ENCODE measurements at regions not wholly inside any gene's neighbourhood (a gene's known extent, or its start where the extent isn't known, plus 50 kb on each side); places are given as distances from the start of the nearest gene placed in this dataset.
"Not testable (repeated sequence)": the region's sequence is repeated elsewhere in the genome, so short reads cannot be mapped to it uniquely, and the experiment has no call there.

DNA sequence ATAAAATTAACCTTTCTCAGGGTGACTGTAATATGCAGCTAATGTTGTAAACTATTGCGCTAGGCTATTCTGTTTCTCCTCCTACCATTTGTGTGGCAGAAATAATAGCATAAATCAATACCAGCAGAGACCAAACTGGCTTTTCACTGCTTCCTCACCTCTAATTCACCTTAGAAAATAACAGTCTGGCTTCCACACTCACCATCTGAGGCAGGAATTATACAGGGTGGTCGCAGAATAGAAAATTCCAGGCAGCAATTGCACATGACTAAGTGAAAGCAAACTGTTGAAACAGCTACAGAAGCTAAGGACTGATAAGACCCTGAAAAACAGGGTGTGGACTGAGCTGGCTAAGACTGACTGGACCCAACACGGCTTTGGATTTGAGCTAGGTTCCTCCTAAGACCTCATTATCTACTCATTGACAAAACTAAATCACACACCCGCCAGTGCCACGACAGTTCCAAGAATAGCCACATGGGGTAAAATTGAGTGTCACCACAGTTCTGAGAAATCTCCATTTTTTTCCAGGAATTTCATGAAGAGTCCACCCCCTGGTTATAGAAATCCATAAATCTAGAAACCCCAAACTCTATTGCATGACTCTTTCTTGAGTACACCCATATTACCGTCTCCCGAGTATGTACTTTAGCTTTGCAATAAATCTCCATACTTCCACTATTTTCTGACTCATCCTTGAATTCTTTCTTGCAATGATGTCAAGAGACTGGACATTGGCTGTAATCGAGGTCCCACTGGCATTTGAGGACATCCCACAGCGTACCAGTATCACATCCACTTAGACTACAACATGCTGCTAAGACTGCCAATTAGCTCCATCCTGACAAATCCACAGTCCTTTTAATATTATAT lies 60.9 kb upstream of the KCNQ5 start:
- H3K27ac ChIP-seq (ENCODE audit: low read length) = no peak overlapping the region
- H3K9me3 ChIP-seq (ENCODE audit: insufficient read depth, low read length, severe bottlenecking) = no peaks in the 10 kb centered on the region
- H3K4me3 ChIP-seq (ENCODE audit: low read depth in 1 of 2, low read length in 2 of 2) = no peak overlapping the region
- H3K36me3 ChIP-seq (ENCODE audit: insufficient read depth, low read length) = no peaks in the 10 kb centered on the region
- H3K4me1 ChIP-seq (ENCODE audit: insufficient read depth, low read length) = no peaks in the 10 kb centered on the region
- no peak overlapping the region for H2AFZ ChIP-seq (ENCODE audit: low read depth, low read length)
- DNase-seq (no peak), ATAC-seq (ENCODE audit: insufficient read depth, low read depth) (no peak)
- H4K20me1 ChIP-seq (ENCODE audit: insufficient read depth, low read length) = no peaks in the 10 kb centered on the region
- no peak for TF ChIP-seq EZH2 (IDR thresholded peaks at IDR 0.05; ENCODE audit: borderline replicate concordance, low read depth, low read length, severe bottlenecking)
- no peak for TF ChIP-seq CTCF (IDR thresholded peaks at IDR 0.05; ENCODE audit: borderline replicate concordance, extremely low read depth, low read length, poor library complexity, severe bottlenecking)
- no peak overlapping the region for H3K4me2 ChIP-seq (ENCODE audit: insufficient read depth, low read length)
- H3K79me2 ChIP-seq (ENCODE audit: insufficient read depth, low read length) = no peaks in the 10 kb centered on the region
- H3K27me3 ChIP-seq (ENCODE audit: insufficient read depth, low read length, poor library complexity) = no peaks in the 10 kb centered on the region
- H3K9ac ChIP-seq (ENCODE audit: low read depth, low read length) = no peak overlapping the region

- no peak for TF ChIP-seq EZH2 (IDR thresholded peaks at IDR 0.05; ENCODE audit: borderline replicate concordance, low read depth, low read length, severe bottlenecking)
- no peak for TF ChIP-seq CTCF (IDR thresholded peaks at IDR 0.05; ENCODE audit: borderline replicate concordance, extremely low read depth, low read length, poor library complexity, severe bottlenecking)
- H4K20me1 ChIP-seq (ENCODE audit: insufficient read depth, low read length) = no peaks in the 10 kb centered on the region
- no peaks in the 10 kb centered on the region for H3K79me2 ChIP-seq (ENCODE audit: insufficient read depth, low read length)
- H3K4me2 ChIP-seq (ENCODE audit: insufficient read depth, low read length) = no peak overlapping the region
- H3K27me3 ChIP-seq (ENCODE audit: insufficient read depth, low read length, poor library complexity) = no peaks in the 10 kb centered on the region
- H3K9me3 ChIP-seq (ENCODE audit: insufficient read depth, low read length, severe bottlenecking) = no peaks in the 10 kb centered on the region
- no peaks in the 10 kb centered on the region for H3K36me3 ChIP-seq (ENCODE audit: insufficient read depth, low read length)
- no peak overlapping the region for H3K4me3 ChIP-seq (ENCODE audit: low read depth in 1 of 2, low read length in 2 of 2)
- no peak overlapping the region for H3K27ac ChIP-seq (ENCODE audit: low read length)
- H3K9ac ChIP-seq (ENCODE audit: low read depth, low read length) = no peak overlapping the region
- H3K4me1 ChIP-seq (ENCODE audit: insufficient read depth, low read length) = no peaks in the 10 kb centered on the region
- no peak for ATAC-seq (ENCODE audit: insufficient read depth, low read depth)
- no peak overlapping the region for H2AFZ ChIP-seq (ENCODE audit: low read depth, low read length)
- DNase-seq = no peak
Measured at GRCh38 chr6:72561629-72562028, 60.2 kb upstream of the KCNQ5 start.

GRCh38 chr6:72564231-72564630 lies 57.6 kb upstream of the KCNQ5 start:
- Histone ChIP-seq H3K36me3 (ENCODE audit: insufficient read depth, low read length) (no peaks in the 10 kb centered on the region), H3K4me1 (ENCODE audit: insufficient read depth, low read length) (no peaks in the 10 kb centered on the region), H3K9ac (ENCODE audit: low read depth, low read length) (no peak overlapping the region), H3K4me3 (ENCODE audit: low read depth in 1 of 2, low read length in 2 of 2) (no peak overlapping the region), H3K79me2 (ENCODE audit: insufficient read depth, low read length) (no peaks in the 10 kb centered on the region), H3K27me3 (ENCODE audit: insufficient read depth, low read length, poor library complexity) (no peaks in the 10 kb centered on the region), H3K9me3 (ENCODE audit: insufficient read depth, low read length, severe bottlenecking) (no peaks in the 10 kb centered on the region), H2AFZ (ENCODE audit: low read depth, low read length) (no peak overlapping the region), H3K27ac (ENCODE audit: low read length) (no peak overlapping the region), H4K20me1 (ENCODE audit: insufficient read depth, low read length) (no peaks in the 10 kb centered on the region), H3K4me2 (ENCODE audit: insufficient read depth, low read length) (no peak overlapping the region)
- DNase-seq = no peak
- ATAC-seq (ENCODE audit: insufficient read depth, low read depth) = no peak
- TF ChIP-seq EZH2 (IDR thresholded peaks at IDR 0.05; ENCODE audit: borderline replicate concordance, low read depth, low read length, severe bottlenecking) (no peak), CTCF (IDR thresholded peaks at IDR 0.05; ENCODE audit: borderline replicate concordance, extremely low read depth, low read length, poor library complexity, severe bottlenecking) (no peak)

- H3K4me2 ChIP-seq (ENCODE audit: insufficient read depth, low read length); H3K4me3 ChIP-seq (ENCODE audit: low read depth in 1 of 2, low read length in 2 of 2); H3K27me3 ChIP-seq (ENCODE audit: insufficient read depth, low read length, poor library complexity); H2AFZ ChIP-seq (ENCODE audit: low read depth, low read length); H3K36me3 ChIP-seq (ENCODE audit: insufficient read depth, low read length); H4K20me1 ChIP-seq (ENCODE audit: insufficient read depth, low read length); DNase-seq; H3K4me1 ChIP-seq (ENCODE audit: insufficient read depth, low read length); H3K9me3 ChIP-seq (ENCODE audit: insufficient read depth, low read length, severe bottlenecking); H3K79me2 ChIP-seq (ENCODE audit: insufficient read depth, low read length); H3K9ac ChIP-seq (ENCODE audit: low read depth, low read length); H3K27ac ChIP-seq (ENCODE audit: low read length); ATAC-seq (ENCODE audit: insufficient read depth, low read depth): not testable (repeated sequence)
Measured at GRCh38 chr6:72571993-72572392, 49.9 kb upstream of the KCNQ5 start.
